ENCODE measurements at regions not wholly inside any gene's neighbourhood (a gene's known extent, or its start where the extent isn't known, plus 50 kb on each side); places are given as distances from the start of the nearest gene placed in this dataset.
A peak's percentile ranks its signal among the peaks of the same experiment; 100 is the strongest.

GRCh38 chr6:149209871-149210775 lies 107.4 kb upstream of the TAB2 start:
- Histone ChIP-seq H3K9me1 (ENCODE audit: control insufficient read depth, insufficient read depth, low read length) (no peaks in the 10 kb centered on the region), H4K20me1 (replicated peaks; ENCODE audit: control insufficient read depth, insufficient read depth, low read length) (no peaks in the 10 kb centered on the region), H3K9ac (ENCODE audit: insufficient read depth in 1 of 2, low read depth in 2 of 2, low read length in 2 of 2) (no peak overlapping the region), H3K79me2 (ENCODE audit: control insufficient read depth, insufficient read depth, low read length) (no peaks in the 10 kb centered on the region), H3K4me2 (ENCODE audit: insufficient read depth, low read length) (no peak overlapping the region), H3K36me3 (ENCODE audit: control insufficient read depth, insufficient read depth, low read length) (no peaks in the 10 kb centered on the region), H3K9me3 (replicated peaks; ENCODE audit: control insufficient read depth, insufficient read depth, low read depth, low read length) (no peaks in the 10 kb centered on the region; the same call in 1 of the 2 replicates), H3K27ac (ENCODE audit: extremely low read depth, low read depth, low read length) (peak overlapping the region; percentile 17; the same call in 1 of the 3 replicates), H2AFZ (ENCODE audit: low read depth, low read length) (no peak overlapping the region), H3K27me3 (ENCODE audit: control insufficient read depth in 2 of 2, insufficient read depth in 2 of 2, low read length in 2 of 2) (peaks cover 0 to 3% of the 10 kb centered on the region in 2 experiments; a peak in 2 of 5 replicates), H3K4me1 (replicated peaks in 1 of 2; ENCODE audit: control insufficient read depth in 2 of 2, insufficient read depth in 2 of 2, low read length in 2 of 2) (peaks cover 5 to 26% of the 10 kb centered on the region in 2 experiments; a peak in 2 of 5 replicates), H3K4me3 (no peak overlapping the region)
- in situ Hi-C loops (cut with MboI) (no loop called here), intact Hi-C loops (cut with micrococcal nuclease) (no loop called here)
- POLR2A ChIA-PET: no interaction called here
- CTCF ChIA-PET (ENCODE audit: low intra/inter-chr PET ratio): no interaction called here
- no TSS peak for BruUV-seq (replicated peaks)
- ATAC-seq (peak; percentile 45), FAIRE-seq (no peak), DNase-seq (ENCODE audit: extremely low read depth in 1 of 4, low spot score in 3 of 4) (peak in 1 of 4 experiments; percentile 35)
- WGBS (ENCODE audit: insufficient coverage, low coverage, missing lambda C conversion rate): 2% methylated on average over 2 of the region's 2 CpGs
- no peak for TF ChIP-seq ZBED1 (IDR thresholded peaks at IDR 0.05)
- TF ChIP-seq XRCC4 (IDR thresholded peaks at IDR 0.05; ENCODE audit: extremely low read depth, insufficient read depth, insufficient read length): no peak
- peak; percentile 85 for TF ChIP-seq NCOR1 (IDR thresholded peaks at IDR 0.05)
- TF ChIP-seq ZNF707 (CRISPR knock-in tag; conservative IDR thresholded peaks at IDR 0.05): no peak
- no peak for TF ChIP-seq BCL6 (CRISPR knock-in tag; IDR thresholded peaks at IDR 0.05)
- peak in 1 of 2 experiments; percentile 52; a peak in 1 of 4 replicates for TF ChIP-seq NONO (IDR thresholded peaks at IDR 0.05; ENCODE audit: low read depth in 2 of 2, low read length in 1 of 2)
- no peak for TF ChIP-seq PRPF4 (IDR thresholded peaks at IDR 0.05; ENCODE audit: insufficient read depth, low read depth, low read length, poor library complexity, severe bottlenecking)
- no peak for TF ChIP-seq E4F1 (CRISPR knock-in tag; IDR thresholded peaks at IDR 0.05; ENCODE audit: borderline replicate concordance)
- TF ChIP-seq SUPT5H (IDR thresholded peaks at IDR 0.05): no peak
- TF ChIP-seq PCBP1 (IDR thresholded peaks at IDR 0.05; ENCODE audit: low read depth, low read length, poor library complexity, severe bottlenecking): no peak
- no peak for TF ChIP-seq NR2C1 (IDR thresholded peaks at IDR 0.05)
- no peak for TF ChIP-seq NR2C1 (tag; IDR thresholded peaks at IDR 0.05)
- TF ChIP-seq SFPQ (IDR thresholded peaks at IDR 0.05; ENCODE audit: low read depth, low read length): no peak
- TF ChIP-seq NFYB (IDR thresholded peaks at IDR 0.05; ENCODE audit: extremely low read depth, insufficient read length): no peak
- TF ChIP-seq NFIX (CRISPR knock-in tag; IDR thresholded peaks at IDR 0.05; ENCODE audit: low read depth): no peak
- TF ChIP-seq NR2C2 (CRISPR knock-in tag; IDR thresholded peaks at IDR 0.05): no peak
- no peak for TF ChIP-seq NR2C2 (tag; IDR thresholded peaks at IDR 0.05)
- TF ChIP-seq ZNF584 (CRISPR knock-in tag; IDR thresholded peaks at IDR 0.05; ENCODE audit: low read depth): no peak
- peak; percentile 59; the same call in 1 of the 2 replicates for TF ChIP-seq HDAC2 (IDR thresholded peaks at IDR 0.05)
